ENCODE measurements at regions not wholly inside any gene's neighbourhood (a gene's known extent, or its start where the extent isn't known, plus 50 kb on each side); places are given as distances from the start of the nearest gene placed in this dataset.

GRCh38 chr4:167918077-167918476, 174.3 kb upstream of the ANXA10 start:
- POLR2A ChIA-PET = no interaction called here
- no peak overlapping the region for H3K27ac Mint-ChIP-seq
- CTCF ChIA-PET = no interaction called here
- ATAC-seq = no peak
- H3K36me3 Mint-ChIP-seq = peaks cover 44% of the 10 kb centered on the region
- no peak overlapping the region for H3K4me3 Mint-ChIP-seq
- H3K4me1 Mint-ChIP-seq = no peaks in the 10 kb centered on the region
- H3K9me3 Mint-ChIP-seq = peaks cover 46% of the 10 kb centered on the region
- no peak for TF ChIP-seq PRRX2 (CRISPR knock-in tag; IDR thresholded peaks at IDR 0.05)
- no peak for TF ChIP-seq FOXP1 (CRISPR knock-in tag; IDR thresholded peaks at IDR 0.05; ENCODE audit: borderline replicate concordance)
- TF ChIP-seq, protein P1, sequence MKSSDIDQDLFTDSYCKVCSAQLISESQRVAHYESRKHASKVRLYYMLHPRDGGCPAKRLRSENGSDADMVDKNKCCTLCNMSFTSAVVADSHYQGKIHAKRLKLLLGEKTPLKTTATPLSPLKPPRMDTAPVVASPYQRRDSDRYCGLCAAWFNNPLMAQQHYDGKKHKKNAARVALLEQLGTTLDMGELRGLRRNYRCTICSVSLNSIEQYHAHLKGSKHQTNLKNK (CRISPR knock-in tag; IDR thresholded peaks at IDR 0.05) = no peak
- no peak for TF ChIP-seq E2F4 (CRISPR knock-in tag; IDR thresholded peaks at IDR 0.05; ENCODE audit: borderline replicate concordance, low read depth)
- TF ChIP-seq GABPB1 (CRISPR knock-in tag; IDR thresholded peaks at IDR 0.05) = no peak
- TF ChIP-seq ESRRA (CRISPR knock-in tag; IDR thresholded peaks at IDR 0.05; ENCODE audit: borderline replicate concordance) = no peak
- TF ChIP-seq ZNF416 (CRISPR knock-in tag; IDR thresholded peaks at IDR 0.05) = no peak
- no peak for TF ChIP-seq ZNF512 (CRISPR knock-in tag; IDR thresholded peaks at IDR 0.05; ENCODE audit: borderline replicate concordance)
- DNase-seq (ENCODE audit: low spot score) = no peak
- H3K27me3 Mint-ChIP-seq (ENCODE audit: low read depth) = no peaks in the 10 kb centered on the region

- no peak for DNase-seq (ENCODE audit: low spot score)
Observed at GRCh38 chr4:167930166-167930565, 162.2 kb upstream of the ANXA10 start.

More at GRCh38 chr4:167930166-167930565, 162.2 kb upstream of the ANXA10 start:
- peaks cover 5% of the 10 kb centered on the region; the same call in 1 of the 2 replicates for H3K9me3 Mint-ChIP-seq
- no peaks in the 10 kb centered on the region; the same call in 1 of the 2 replicates for H3K36me3 Mint-ChIP-seq
- ChIA-PET CTCF (no interaction called here), POLR2A (no interaction called here)
- TF ChIP-seq ZNF671 (CRISPR knock-in tag; IDR thresholded peaks at IDR 0.05) = no peak
- TF ChIP-seq MLX (CRISPR knock-in tag; IDR thresholded peaks at IDR 0.05) = no peak
- TF ChIP-seq ZSCAN18 (CRISPR knock-in tag; IDR thresholded peaks at IDR 0.05) = no peak
- TF ChIP-seq HMGXB4 (CRISPR knock-in tag; IDR thresholded peaks at IDR 0.05) = no peak
- TF ChIP-seq ELF4 (CRISPR knock-in tag; IDR thresholded peaks at IDR 0.05; ENCODE audit: low read depth) = no peak
- no peak for TF ChIP-seq SP1 (CRISPR knock-in tag; conservative IDR thresholded peaks at IDR 0.05)
- TF ChIP-seq SMAD3 (CRISPR knock-in tag; IDR thresholded peaks at IDR 0.05; ENCODE audit: borderline replicate concordance) = no peak
- TF ChIP-seq GRHL2 (CRISPR knock-in tag; IDR thresholded peaks at IDR 0.05; ENCODE audit: insufficient replicate concordance, severe bottlenecking) = no peak
- TF ChIP-seq EMX1 (CRISPR knock-in tag; IDR thresholded peaks at IDR 0.05) = no peak
- TF ChIP-seq, protein P2, sequence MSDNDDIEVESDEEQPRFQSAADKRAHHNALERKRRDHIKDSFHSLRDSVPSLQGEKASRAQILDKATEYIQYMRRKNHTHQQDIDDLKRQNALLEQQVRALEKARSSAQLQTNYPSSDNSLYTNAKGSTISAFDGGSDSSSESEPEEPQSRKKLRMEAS (CRISPR knock-in tag; IDR thresholded peaks at IDR 0.05) = no peak
- H3K4me3 Mint-ChIP-seq = no peak overlapping the region
- peaks cover 41% of the 10 kb centered on the region for H3K4me1 Mint-ChIP-seq
- H3K27me3 Mint-ChIP-seq (ENCODE audit: low read depth) = no peaks in the 10 kb centered on the region; the same call in 1 of the 2 replicates
- no peak overlapping the region for H3K27ac Mint-ChIP-seq
- ATAC-seq = peak; percentile 90
